ENCODE measurements at regions not wholly inside any gene's neighbourhood (a gene's known extent, or its start where the extent isn't known, plus 50 kb on each side); places are given as distances from the start of the nearest gene placed in this dataset.

- Histone ChIP-seq H3K36me3 (ENCODE audit: control insufficient read depth, insufficient read depth, low read length) (no peaks in the 10 kb centered on the region), H3K79me2 (ENCODE audit: control insufficient read depth, insufficient read depth, low read length) (no peaks in the 10 kb centered on the region), H3K27me3 (ENCODE audit: control insufficient read depth, insufficient read depth, low read length) (no peaks in the 10 kb centered on the region), H3K4me1 (ENCODE audit: control insufficient read depth, extremely low read depth, insufficient read depth, low read length) (no peaks in the 10 kb centered on the region), H3K9me3 (ENCODE audit: control insufficient read depth, insufficient read depth, low read depth, low read length) (no peaks in the 10 kb centered on the region), H3K4me2 (ENCODE audit: extremely low read depth, insufficient read depth, low read length) (no peak overlapping the region), H4K20me1 (ENCODE audit: control insufficient read depth, extremely low read depth, insufficient read depth, low read length) (no peaks in the 10 kb centered on the region), H3K27ac (ENCODE audit: insufficient read depth, low read length) (no peak overlapping the region), H2AFZ (ENCODE audit: low read length) (no peak overlapping the region), H3K9ac (ENCODE audit: insufficient read depth, low read length) (no peak overlapping the region), H3K4me3 (replicated peaks in 1 of 4; ENCODE audit: control extremely low read depth in 1 of 4, insufficient read depth in 1 of 4, low read depth in 3 of 4, low read length in 4 of 4) (no peak overlapping the region)
- no peak for TF ChIP-seq EZH2 (IDR thresholded peaks at IDR 0.05; ENCODE audit: low read length, missing control alignments)
- TF ChIP-seq CTCF (conservative IDR thresholded peaks at IDR 0.05 in 1 of 2, IDR thresholded peaks at IDR 0.05 in 1 of 2; ENCODE audit: low read depth in 1 of 2, low read length in 2 of 2) = peak in 1 of 2 donors; percentile 44
- DNase-seq (ENCODE audit: low read depth in 2 of 2) = peak in 1 of 2 donors; percentile 46
Observed at GRCh38 chr5:119743927-119744326, 114.6 kb downstream of the FAM170A start.

- Histone ChIP-seq H3K4me1 (ENCODE audit: control insufficient read depth, extremely low read depth, insufficient read depth, low read length) (no peaks in the 10 kb centered on the region), H3K9me3 (ENCODE audit: control insufficient read depth, insufficient read depth, low read depth, low read length) (no peaks in the 10 kb centered on the region), H3K27me3 (ENCODE audit: control insufficient read depth, insufficient read depth, low read length) (no peaks in the 10 kb centered on the region), H3K4me2 (ENCODE audit: extremely low read depth, insufficient read depth, low read length) (no peak overlapping the region), H3K9ac (ENCODE audit: insufficient read depth, low read length) (no peak overlapping the region), H4K20me1 (ENCODE audit: control insufficient read depth, extremely low read depth, insufficient read depth, low read length) (no peaks in the 10 kb centered on the region), H3K36me3 (ENCODE audit: control insufficient read depth, insufficient read depth, low read length) (no peaks in the 10 kb centered on the region), H2AFZ (ENCODE audit: low read length) (no peak overlapping the region), H3K79me2 (ENCODE audit: control insufficient read depth, insufficient read depth, low read length) (no peaks in the 10 kb centered on the region), H3K4me3 (replicated peaks in 1 of 4; ENCODE audit: control extremely low read depth in 1 of 4, insufficient read depth in 1 of 4, low read depth in 3 of 4, low read length in 4 of 4) (no peak overlapping the region), H3K27ac (ENCODE audit: insufficient read depth, low read length) (no peak overlapping the region)
- DNase-seq (ENCODE audit: low read depth in 2 of 2) = no peak
- TF ChIP-seq CTCF (conservative IDR thresholded peaks at IDR 0.05 in 1 of 2, IDR thresholded peaks at IDR 0.05 in 1 of 2; ENCODE audit: low read depth in 1 of 2, low read length in 2 of 2) = no peak
- TF ChIP-seq EZH2 (IDR thresholded peaks at IDR 0.05; ENCODE audit: low read length, missing control alignments) = no peak
Observed at GRCh38 chr5:119745976-119746375, 116.6 kb downstream of the FAM170A start.

GRCh38 chr5:119746984-119747383 lies 117.6 kb downstream of the FAM170A start:
- Histone ChIP-seq H3K27me3 (ENCODE audit: control insufficient read depth, insufficient read depth, low read length) (no peaks in the 10 kb centered on the region), H2AFZ (ENCODE audit: low read length) (no peak overlapping the region), H3K36me3 (ENCODE audit: control insufficient read depth, insufficient read depth, low read length) (no peaks in the 10 kb centered on the region), H3K9me3 (ENCODE audit: control insufficient read depth, insufficient read depth, low read depth, low read length) (no peaks in the 10 kb centered on the region), H3K79me2 (ENCODE audit: control insufficient read depth, insufficient read depth, low read length) (no peaks in the 10 kb centered on the region), H3K4me3 (replicated peaks in 1 of 4; ENCODE audit: control extremely low read depth in 1 of 4, insufficient read depth in 1 of 4, low read depth in 3 of 4, low read length in 4 of 4) (no peak overlapping the region), H4K20me1 (ENCODE audit: control insufficient read depth, extremely low read depth, insufficient read depth, low read length) (no peaks in the 10 kb centered on the region), H3K27ac (ENCODE audit: insufficient read depth, low read length) (no peak overlapping the region), H3K4me1 (ENCODE audit: control insufficient read depth, extremely low read depth, insufficient read depth, low read length) (no peaks in the 10 kb centered on the region), H3K9ac (ENCODE audit: insufficient read depth, low read length) (no peak overlapping the region), H3K4me2 (ENCODE audit: extremely low read depth, insufficient read depth, low read length) (no peak overlapping the region)
- no peak for DNase-seq (ENCODE audit: low read depth in 2 of 2)
- no peak for TF ChIP-seq EZH2 (IDR thresholded peaks at IDR 0.05; ENCODE audit: low read length, missing control alignments)
- no peak for TF ChIP-seq CTCF (conservative IDR thresholded peaks at IDR 0.05 in 1 of 2, IDR thresholded peaks at IDR 0.05 in 1 of 2; ENCODE audit: low read depth in 1 of 2, low read length in 2 of 2)
